CD4-positive, alpha-beta T cell treated with Interleukin-12 subunit alpha and Interleukin-12 subunit beta, for 1 hour (primary cell): ENCODE measurements at regions not wholly inside any gene's neighbourhood (a gene's known extent, or its start where the extent isn't known, plus 50 kb on each side); places are given as distances from the start of the nearest gene placed in this dataset.
"Not testable (repeated sequence)": the region's sequence is repeated elsewhere in the genome, so short reads cannot be mapped to it uniquely, and the experiment has no call there.

Source experiments
- DNase-seq: peaks from one replicate; pipeline ENCODE4 v3.0.0-alpha.2; 2020

DNA sequence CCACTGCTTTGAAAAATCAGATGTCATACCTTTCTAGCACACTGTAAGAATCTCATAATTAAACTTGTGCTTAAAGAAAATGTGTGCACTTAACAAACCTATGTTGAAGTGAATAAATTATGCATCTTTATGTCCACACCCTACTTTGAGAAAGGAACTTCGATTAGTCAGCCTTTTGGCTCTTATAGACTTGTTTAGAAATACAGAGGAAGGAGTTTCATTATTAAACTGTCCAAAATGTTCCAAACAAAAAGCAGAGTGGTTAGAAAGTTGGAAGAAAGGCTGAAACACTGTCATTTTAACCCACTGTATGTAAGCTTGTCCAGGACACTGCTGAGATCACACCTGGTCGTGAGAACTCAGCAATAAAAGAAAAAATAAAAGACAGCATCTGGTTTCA lies 863.2 kb upstream of the CHORDC1 start:
- no peak for DNase-seq

DNA sequence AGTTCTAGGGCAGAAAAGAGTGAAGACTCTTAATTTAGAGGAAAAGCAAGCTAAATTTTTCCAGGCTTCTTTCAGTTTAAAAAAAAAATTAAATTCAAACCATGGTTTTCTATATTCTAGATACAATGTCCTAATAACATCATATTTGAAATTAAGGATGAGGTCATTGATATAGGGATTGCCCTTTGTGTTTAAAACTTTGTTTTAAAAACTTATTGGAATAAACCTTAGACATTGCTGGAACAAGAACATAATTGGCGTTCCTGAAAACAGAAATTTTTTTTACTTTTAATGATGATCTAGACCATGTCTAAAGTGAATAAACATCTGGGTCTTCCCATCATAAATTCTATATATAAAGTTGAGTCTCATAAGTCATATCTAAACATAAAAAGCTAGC lies 859.4 kb upstream of the CHORDC1 start:
- DNase-seq, result no peak

DNA sequence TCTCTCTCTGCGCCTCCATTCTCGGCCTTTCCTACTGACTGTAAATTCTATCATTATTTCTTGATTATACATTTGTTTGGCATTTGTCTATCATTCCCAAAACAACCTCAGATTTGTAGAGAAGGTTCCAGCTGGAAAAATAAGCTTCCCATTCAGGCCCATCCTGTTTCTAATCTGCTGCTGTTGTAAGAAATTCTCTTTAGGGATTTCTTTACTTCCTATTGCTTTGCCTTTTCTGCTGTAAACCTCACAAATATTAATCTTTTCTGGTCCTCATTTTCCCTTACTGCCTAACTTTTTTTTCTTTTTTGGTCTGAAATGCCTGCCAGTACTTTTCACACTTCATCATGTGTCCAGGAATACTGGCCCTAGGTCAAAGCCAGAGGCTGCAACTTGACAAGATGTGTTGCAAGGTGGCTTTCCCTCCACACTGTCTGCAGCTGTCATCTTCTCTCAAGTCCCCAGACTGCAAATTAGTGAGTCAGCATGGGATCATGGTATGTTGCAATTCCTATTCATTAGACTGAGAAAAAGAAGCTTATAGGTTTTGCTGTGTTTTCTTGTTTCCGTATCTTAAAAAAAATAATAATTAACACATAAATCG lies 858.7 kb upstream of the CHORDC1 start:
- no peak for DNase-seq

DNA sequence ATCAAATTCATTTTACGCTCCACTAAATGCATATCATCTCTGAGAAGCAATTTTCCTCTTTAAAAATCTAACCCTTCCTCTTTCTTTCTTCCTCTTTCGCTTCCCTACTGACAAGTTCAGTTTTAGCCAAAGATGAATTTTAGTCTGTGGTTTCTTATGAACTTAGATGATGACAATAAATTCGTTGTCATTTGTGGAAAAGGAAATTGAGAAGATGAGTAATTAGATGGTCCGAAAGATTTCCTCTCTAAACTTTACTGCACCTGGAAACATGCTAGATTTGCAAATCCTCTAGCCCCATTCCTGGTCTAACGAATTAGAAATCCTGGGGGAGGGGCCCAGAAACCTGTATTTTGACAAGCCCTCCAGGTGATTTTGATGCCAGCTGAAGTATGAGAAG lies 855.4 kb upstream of the CHORDC1 start:
- no peak for DNase-seq

DNA sequence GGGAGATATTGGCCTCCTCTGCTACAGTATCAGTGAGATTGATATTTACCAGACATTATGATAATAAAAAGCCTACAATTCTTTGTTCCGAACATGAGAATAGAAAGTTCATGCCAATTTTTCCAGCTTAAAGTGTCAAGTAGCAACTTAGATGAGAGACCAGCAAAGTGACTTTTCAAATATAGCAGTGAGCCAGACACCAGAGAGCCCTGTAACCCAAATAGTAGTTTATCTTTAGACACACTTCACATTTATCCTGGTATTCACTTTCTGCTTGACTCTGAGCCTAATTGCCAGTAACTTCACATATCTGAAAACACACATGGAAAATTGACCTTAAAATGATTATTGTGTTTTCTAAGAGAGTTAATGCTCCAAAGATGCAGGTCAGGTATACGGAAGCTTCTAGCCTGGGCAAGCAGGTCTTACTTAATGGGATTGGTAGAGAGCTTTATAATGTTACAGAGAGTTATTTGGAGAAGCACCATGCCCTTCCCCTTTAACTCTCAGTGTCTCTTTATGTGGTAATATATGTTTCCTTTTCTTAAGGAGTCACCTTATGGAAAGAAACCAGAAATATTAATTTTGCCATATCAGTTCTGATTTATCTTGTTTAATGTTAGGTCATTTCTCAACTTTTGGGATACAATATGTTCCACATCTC lies 852.3 kb upstream of the CHORDC1 start:
- DNase-seq, result no peak

DNA sequence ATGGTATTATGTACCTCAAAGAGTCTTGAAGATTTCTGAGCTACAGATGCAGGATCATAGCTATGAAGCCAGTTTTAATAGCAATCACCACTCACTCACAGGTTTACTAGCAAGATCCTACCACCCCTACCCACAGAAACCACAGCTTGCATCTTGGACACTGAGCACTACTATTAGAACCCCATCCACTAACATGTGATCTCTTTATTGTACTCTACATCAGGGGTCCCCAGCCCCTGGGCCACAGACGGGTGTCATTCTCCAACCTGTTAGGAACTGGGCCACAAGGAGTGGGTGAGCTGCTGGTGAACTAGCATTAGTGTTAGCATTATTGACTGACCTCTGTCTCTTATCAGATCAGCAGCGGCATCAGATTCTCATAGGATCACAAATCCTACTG lies 844.8 kb upstream of the CHORDC1 start:
- DNase-seq, result no peak

DNA sequence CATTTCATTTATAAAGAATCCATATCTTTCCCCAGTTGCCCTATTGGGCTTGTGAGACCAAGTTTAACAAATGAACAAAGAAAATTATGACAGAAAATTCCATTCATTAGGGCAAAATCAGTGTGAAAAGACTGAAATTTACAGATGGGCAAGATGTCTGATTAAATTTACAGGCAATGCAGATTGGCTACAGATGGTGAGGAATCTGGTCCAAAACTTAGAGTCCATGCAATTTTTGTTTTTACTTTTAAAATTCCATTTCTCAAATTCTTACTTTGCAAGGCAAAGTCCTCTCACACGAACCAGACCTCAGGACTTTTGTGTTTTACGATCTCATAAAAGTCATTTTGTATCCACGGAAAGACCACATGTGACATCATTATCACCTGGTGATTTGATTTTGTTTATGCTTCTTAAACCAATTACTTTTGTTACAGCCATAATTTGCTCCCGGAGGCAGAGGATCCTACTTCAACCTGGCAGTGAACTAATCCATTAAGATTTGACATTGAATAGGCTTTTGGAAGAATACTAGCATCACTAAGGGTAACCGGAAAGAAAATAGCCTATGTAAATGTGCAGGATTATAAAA lies 843.7 kb upstream of the CHORDC1 start:
- no peak for DNase-seq

DNA sequence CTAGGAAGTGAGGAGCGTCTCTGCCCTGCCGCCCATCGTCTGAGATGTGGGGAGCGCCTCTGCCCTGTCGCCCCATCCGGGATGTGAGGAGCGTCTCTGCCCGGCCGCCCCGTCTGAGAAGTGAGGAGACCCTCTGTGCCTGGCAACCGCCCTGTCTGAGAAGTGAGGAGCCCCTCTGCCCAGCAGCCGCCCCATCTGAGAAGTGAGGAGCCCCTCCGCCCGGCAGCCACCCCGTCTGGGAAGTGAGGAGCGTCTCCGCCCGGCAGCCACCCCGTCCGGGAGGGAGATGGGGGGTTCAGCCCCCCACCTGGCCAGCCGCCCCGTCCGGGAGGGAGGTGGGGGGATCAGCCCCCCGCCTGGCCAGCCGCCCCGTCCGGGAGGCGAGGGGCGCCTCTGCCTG lies 840.5 kb upstream of the CHORDC1 start:
- not testable (repeated sequence) for DNase-seq

DNA sequence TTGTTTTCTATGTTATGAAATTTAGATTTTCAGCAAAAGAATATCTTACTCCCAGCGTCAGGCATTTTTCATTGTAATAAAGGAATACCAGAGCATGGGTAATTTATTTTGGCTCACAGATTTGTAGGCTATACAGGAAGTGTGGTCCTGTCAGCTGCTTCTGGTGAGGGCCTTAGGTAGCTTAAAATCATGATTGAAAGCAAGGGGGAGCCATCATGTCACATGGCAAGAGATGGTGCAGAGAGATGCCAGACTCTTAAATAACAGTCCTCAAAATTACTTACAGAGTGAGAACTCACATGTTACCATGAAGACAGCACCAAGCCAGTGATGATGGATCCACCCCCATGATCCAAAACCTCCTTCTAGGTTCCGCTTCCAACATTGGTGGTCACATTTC lies 825.0 kb upstream of the CHORDC1 start:
- no peak for DNase-seq

DNA sequence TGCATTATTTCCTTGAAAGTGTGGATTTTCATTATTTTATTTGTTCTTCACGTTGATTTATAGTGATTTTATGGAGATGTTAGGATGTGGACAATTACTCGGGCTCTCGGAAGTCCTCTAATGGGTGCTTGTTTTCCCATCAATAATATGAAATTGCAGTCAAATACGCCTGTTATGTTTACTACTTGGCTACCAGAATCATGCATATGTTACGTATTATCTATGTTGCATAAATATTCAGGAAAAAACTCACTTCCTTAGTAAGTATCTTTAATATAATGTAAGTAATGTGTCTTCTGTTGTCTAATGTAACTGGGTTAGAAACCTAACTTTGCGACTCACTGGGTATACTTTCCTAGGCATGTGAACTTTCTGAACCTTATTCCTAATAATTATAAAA lies 823.4 kb upstream of the CHORDC1 start:
- DNase-seq, result no peak

DNA sequence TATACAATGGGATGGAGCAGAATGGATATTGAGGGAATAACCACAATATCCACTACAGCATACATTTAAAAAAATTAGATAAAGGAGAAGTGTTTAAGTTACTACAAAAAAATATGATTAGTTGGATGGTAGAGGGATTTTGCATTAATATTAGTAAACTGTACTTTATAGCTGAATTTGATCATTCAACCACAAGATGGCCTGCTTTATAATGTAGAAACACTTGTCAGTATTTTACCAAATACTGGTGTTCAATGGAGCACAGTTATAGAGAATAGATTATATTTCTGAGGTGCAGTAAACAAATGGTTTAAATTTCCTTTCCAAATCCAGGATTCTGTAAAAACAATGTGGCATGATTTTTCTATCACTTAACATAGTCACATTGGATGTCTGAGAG lies 818.8 kb upstream of the CHORDC1 start:
- DNase-seq, result no peak

DNA sequence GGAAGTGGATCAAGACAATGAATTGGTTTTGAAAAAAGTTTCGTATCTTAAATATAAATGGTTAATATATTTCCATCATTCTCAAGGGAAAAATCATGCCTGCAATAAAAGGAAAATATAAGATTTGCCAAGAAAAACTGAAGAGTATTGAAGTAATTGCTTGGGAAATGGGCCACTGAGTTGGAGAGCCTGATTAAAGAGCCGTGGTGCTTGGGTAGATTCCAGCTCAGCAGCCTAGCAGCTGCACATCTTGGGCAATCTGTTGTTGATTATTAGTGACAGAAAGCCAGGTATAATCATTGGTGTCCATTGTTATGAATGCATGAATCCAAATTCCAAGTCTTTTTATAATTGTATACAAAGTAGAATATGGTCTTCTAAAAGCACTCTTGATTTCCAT lies 800.9 kb upstream of the CHORDC1 start:
- DNase-seq, result no peak

DNA sequence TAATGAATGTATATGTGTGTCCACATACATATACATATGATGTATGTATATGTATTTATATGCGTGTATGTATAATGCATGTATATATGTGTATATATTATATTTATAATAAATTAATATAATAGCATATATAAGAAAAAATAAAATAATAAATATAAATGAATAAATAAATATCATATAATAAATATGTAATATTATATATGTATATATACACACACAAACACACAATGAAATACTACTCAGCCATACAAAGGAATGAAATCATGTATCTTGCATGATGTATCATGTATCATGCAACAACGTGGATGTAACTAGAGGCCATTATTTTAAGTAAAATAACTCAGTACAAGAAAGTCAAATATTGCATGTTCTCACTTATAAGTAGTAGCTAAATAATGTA lies 788.7 kb upstream of the CHORDC1 start:
- no peak for DNase-seq

DNA sequence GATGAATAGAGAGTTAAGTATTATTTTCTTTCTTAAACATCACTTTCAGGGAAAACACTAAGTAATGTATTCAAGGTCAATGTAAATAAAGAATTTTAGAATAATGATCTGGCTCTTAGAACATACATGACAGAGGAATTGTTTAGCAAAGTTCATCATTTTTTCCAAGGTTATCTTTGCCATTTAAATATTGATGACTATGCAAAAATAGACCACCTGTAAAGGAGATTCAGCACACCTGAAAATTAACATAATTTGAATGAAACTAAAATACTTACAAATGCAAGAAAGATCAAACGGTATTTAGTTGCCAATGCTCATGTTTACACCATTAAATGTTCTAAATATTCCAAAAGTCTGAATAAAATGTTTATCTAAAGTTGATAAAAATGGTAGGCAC lies 782.6 kb upstream of the CHORDC1 start:
- DNase-seq, result no peak

DNA sequence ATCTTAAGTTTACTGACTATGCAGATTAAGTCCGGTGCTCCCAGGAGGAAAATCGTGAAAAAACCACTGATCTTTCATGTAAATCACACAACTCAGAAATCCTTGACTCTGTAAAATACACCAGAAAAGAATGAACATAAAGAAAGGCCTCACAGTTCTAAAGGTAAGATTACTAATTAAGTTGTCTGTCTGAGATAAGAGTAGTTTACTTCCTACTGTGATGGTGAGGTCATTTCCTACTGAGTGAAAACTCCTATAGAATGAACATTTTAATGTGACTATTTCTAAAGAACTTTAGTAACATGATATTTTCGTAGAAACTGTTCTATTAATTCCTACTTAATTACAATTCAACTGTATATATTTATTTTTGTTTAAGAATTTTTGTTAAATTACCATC lies 774.4 kb upstream of the CHORDC1 start:
- no peak for DNase-seq

DNA sequence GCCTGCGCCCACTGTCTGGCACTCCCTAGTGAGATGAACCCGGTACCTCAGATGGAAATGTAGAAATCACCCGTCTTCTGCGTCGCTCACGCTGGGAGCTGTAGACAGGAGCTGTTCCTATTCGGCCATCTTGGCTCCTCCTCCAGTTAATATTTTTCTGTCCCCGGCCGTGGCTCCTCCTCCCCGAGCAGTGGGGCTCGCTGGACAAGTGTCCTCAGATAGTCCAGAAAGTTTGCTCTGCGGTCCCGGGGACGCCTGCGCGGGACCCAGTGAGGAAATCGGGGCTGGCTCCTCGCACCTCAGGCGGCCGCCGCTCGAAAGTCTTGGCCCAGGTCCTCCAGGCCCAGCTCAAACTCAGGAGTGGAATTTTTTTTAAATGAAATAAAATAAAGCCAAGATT lies 749.3 kb upstream of the CHORDC1 start:
- not testable (repeated sequence) for DNase-seq

DNA sequence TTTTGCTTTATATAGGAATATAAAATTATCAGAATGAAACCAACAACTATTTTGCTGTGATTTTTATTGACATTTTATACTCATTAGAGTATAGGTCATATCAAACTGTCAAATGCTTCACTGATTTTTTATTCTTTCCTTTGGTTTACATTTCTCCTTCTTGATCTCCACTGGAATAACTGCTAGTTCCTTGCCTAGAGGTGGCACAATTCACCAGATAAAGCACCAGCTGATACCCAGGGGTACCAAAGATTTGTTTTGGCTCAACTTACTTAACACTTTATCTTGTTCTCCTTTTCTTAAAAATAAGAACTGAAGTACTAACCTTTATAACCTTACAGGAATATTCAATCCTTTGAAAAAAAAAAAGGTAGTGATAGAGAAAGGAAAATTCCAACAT lies 725.1 kb upstream of the CHORDC1 start:
- DNase-seq, result no peak

DNA sequence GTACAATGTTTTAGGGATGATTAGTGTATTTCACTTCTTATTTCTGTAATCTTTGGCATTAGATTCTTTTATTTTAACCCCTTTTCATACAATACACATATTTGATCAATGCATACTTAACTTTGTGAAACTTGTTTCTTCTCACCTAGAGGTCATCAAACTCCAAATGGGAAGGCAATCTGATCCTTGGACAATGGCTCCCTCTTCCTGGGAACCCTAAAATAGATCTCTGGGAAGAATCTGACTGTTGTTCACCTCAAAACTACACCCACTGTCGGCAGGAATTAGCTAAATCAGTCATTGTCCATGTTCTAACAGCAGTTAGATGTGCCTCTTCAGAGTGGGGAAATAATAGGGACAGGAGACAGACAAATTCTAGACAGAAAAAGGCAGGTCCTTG lies 707.4 kb upstream of the CHORDC1 start:
- no peak for DNase-seq

DNA sequence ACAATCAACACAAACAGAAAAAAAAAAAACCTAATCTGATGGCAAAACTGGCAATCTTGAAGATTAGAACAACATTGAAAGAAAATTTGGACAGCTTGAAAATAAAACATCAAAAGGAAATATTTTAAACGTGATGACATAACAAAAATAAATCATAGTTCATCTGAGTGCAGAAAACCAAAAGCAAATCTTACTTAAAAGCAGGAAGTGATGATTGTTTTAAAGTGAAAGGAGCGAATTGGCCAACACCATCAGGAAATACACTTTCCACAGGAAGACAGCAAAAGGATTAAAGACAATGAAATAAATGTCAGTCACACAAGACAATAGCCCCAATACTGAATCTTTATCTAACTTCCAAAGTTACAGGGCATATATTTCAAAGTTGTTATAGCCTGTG lies 696.5 kb upstream of the CHORDC1 start:
- no peak for DNase-seq

DNA sequence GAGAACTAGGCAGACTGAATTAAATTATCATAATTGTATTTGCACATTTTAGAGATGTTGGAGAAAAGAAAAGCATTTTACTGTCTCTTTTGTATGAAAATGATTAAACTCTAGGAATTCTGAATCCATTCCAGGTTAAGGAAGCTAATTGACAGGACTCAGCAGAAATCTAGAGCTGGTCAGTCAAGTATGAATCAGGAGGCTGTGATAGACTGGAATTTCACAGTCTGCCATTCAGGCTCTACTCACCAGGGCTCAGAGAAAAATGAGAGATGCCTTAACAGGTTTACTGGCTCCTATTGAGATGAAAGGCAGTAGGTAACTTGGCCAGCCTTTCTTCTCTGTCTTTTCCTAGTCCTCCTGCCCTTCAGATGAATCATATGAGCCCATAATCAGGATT lies 693.9 kb upstream of the CHORDC1 start:
- no peak for DNase-seq

DNA sequence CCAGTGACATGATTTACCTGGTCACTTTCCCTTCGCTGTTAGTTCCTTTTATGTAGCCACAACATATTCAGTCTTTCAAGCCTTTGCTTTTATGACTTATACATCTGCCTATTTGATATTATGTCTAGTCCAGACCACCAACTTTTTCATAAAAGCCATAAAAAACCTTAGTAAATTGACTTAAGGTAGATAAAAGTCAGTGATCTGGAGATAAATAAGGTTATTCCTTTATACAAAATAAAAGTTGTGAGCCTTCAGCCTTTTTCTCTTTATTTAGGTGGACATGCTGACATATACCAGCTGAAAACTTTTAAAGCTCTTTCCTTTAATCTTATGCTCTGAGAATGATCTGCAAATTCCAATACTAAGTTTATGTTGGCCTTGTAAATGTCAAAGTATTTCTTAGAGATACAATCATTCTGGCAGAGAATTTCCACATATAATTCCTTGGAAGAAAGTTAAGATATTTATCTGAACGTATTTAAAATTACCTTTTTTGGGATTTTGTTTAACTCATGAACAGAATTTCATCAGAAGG lies 690.4 kb upstream of the CHORDC1 start:
- DNase-seq, result no peak

DNA sequence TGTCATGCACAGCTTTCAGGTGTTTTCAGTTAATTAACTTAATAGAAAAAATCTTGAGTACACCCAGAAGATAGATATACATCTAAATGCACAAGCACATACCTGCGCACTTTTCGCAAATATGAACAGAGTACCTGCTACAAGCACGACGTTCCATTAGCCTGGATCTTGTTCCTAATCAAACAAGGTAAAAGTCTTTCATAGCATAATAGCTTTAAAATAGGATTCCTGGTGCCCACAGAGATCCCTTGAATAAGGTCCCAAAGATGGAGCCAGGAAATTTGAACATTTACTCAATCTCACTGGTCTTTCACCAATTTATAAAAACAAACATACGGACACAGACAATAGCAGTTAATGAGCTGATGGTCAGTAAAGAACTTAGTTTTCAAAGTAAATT lies 689.8 kb upstream of the CHORDC1 start:
- DNase-seq, result no peak

DNA sequence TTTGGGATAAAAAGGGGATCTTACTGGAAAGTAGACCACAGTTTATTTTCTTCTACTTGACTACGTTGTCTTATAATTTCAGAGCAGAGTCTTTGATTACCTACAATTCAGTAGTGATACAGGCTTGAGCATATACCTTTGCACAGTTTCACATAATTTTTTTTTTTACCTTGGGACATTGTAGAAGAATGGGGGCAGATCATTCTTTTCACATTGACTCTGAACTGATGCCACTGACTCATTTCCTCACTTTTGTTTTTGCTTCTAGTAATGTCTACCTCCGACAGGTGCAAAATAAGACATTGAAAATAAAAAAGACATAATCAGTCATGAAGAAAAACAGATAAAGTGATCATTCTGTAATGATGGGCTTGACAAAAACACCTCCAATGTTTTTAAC lies 688.3 kb upstream of the CHORDC1 start:
- DNase-seq, result no peak

DNA sequence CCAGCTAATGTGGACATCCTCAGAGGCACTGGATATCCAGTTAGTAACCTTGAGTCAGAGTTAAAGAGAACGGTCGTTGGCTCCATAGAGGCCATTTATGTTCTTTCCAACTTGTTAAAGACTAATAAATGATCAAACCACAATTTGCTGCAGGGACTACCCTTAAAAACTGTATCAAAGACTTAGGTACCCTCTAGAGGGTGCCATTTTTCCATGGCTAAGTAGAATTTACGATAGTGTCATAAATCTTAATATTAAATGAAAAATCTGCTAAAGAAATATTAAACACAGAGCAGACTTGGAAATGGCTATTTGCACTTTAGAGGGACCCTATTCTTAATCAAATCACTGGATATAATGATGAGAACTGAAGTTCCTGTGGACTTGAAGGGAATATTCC lies 685.2 kb upstream of the CHORDC1 start:
- DNase-seq, result no peak

DNA sequence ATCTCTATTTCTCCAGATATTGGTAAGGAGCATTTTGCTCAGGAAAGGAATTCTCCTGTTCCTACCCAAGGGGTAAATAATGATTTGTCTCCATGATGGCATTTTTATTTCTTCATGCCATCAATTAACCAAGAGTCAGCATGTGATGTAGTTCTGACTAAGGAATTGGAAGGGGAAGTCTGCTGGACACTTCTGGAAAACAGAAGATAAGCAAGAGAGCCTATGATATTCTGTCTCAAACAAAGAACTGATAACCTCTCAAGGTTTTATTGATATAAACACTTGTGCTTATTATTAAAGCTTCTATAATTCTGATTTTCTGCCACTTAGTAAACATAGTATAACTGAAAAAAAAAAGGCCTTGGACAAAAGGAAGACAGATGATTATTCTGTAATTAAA lies 673.0 kb upstream of the CHORDC1 start:
- DNase-seq, result no peak
